ENCODE measurements at regions not wholly inside any gene's neighbourhood (a gene's known extent, or its start where the extent isn't known, plus 50 kb on each side); places are given as distances from the start of the nearest gene placed in this dataset.
"Not testable (repeated sequence)": the region's sequence is repeated elsewhere in the genome, so short reads cannot be mapped to it uniquely, and the experiment has no call there.

GRCh38 chr5:135745897-135746500 is 88.5 kb upstream of the SLC25A48 start:
- no peak for DNase-seq (ENCODE audit: low spot score)
- TF ChIP-seq, protein P1, sequence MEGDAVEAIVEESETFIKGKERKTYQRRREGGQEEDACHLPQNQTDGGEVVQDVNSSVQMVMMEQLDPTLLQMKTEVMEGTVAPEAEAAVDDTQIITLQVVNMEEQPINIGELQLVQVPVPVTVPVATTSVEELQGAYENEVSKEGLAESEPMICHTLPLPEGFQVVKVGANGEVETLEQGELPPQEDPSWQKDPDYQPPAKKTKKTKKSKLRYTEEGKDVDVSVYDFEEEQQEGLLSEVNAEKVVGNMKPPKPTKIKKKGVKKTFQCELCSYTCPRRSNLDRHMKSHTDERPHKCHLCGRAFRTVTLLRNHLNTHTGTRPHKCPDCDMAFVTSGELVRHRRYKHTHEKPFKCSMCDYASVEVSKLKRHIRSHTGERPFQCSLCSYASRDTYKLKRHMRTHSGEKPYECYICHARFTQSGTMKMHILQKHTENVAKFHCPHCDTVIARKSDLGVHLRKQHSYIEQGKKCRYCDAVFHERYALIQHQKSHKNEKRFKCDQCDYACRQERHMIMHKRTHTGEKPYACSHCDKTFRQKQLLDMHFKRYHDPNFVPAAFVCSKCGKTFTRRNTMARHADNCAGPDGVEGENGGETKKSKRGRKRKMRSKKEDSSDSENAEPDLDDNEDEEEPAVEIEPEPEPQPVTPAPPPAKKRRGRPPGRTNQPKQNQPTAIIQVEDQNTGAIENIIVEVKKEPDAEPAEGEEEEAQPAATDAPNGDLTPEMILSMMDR (IDR thresholded peaks at IDR 0.05; ENCODE audit: extremely low read depth, insufficient read depth, missing control alignments) = no peak
- in situ Hi-C loops (cut with MboI; ENCODE audit: low pct_unique_long_range_greater_than_20kb, low sequenced_read_pairs, unreplicated experiment) = no loop called here

GRCh38 chr5:135743705-135744411 is 90.6 kb upstream of the SLC25A48 start:
- TF ChIP-seq, protein P1 (IDR thresholded peaks at IDR 0.05; ENCODE audit: extremely low read depth, insufficient read depth, missing control alignments) = no peak
- in situ Hi-C loops (cut with MboI; ENCODE audit: low pct_unique_long_range_greater_than_20kb, low sequenced_read_pairs, unreplicated experiment) = no loop called here
- no peak for DNase-seq (ENCODE audit: low spot score)

DNA sequence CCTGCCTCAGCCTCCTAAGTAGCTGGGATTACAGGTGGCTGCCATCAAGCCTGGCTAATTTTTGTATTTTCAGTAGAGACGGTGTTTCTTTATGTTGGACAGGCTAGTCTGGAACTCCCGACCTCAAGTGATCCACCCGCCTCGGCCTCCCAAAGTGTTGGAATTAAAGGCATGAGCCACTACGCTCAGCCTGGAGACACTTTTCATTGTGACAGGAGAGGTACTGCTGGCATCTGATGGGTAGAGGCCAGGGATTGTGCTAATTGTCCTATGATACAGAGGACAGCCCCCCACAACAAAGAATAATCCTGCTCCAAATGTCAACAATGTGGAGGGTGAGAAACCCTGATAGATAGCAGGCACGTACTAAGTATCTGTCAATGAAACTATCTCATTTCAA is 91.3 kb upstream of the SLC25A48 start:
- in situ Hi-C loops (cut with MboI; ENCODE audit: low pct_unique_long_range_greater_than_20kb, low sequenced_read_pairs, unreplicated experiment) = no loop called here
- TF ChIP-seq, protein P1 (IDR thresholded peaks at IDR 0.05; ENCODE audit: extremely low read depth, insufficient read depth, missing control alignments) = no peak

DNA sequence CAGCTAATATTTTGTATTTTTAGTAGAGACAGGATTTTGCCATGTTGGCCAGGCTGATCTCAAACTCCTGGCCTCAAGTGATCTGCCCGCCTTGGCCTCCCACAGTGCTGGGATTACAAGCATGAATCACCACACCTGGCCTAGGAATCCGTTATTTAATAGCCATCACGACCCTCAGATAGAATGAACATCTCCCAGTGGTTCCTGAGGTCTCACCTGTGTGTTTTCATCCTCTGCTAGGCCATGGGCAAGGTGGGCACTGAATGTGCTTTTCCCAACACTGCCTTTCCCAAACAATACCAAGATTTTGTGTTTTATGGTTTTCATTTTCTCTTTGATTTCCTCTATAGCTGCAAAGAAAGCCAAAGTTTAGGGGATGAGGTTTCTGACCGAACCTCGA is 92.2 kb upstream of the SLC25A48 start:
- in situ Hi-C loops (cut with MboI; ENCODE audit: low pct_unique_long_range_greater_than_20kb, low sequenced_read_pairs, unreplicated experiment); DNase-seq (ENCODE audit: low spot score): not testable (repeated sequence)

More for the DNA sequence above, 91.3 kb upstream of the SLC25A48 start:
- DNase-seq (ENCODE audit: low spot score) = no peak

DNA sequence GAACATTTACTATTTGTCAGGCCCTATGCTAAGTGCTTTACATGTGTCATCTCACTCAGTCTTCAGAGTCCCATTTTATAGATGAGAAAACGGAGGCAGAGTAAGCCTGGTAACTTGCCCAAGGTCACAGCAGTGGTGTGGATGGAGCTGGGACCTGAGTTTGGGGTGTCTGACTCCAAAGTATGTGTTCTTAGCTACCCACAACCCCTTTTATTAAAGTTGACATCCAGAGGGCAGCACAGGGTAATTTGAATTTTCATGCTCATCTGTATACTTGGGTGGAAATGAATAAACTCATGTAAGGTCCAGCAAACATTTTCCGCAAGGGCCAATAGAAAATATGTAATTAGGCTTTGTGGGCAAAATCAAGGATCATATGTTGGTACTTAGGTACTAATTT is 93.4 kb upstream of the SLC25A48 start:
- TF ChIP-seq, protein P1 (IDR thresholded peaks at IDR 0.05; ENCODE audit: extremely low read depth, insufficient read depth, missing control alignments) = no peak
- DNase-seq (ENCODE audit: low spot score) = no peak
- in situ Hi-C loops (cut with MboI; ENCODE audit: low pct_unique_long_range_greater_than_20kb, low sequenced_read_pairs, unreplicated experiment) = no loop called here

DNA sequence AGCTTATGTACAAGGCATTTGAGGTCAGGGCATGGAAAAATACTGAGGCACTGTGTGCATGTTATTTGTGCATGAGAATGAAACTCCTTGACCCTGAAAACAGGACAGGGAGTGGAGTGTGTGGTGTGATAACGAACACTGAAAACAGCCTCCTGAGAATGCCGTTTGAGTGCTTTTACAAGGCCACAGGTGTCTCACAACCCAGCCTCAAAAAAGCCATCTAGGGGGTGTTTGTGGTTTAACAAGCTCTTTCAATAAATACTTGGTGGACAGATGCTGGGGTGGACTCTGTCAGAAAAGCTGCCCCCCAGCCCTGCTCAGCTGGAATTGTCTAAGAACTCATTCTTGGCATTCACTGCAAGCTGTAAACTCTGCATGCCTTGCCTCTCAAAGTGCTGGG is 94.0 kb upstream of the SLC25A48 start:
- TF ChIP-seq, protein P1 (IDR thresholded peaks at IDR 0.05; ENCODE audit: extremely low read depth, insufficient read depth, missing control alignments) = no peak
- in situ Hi-C loops (cut with MboI; ENCODE audit: low pct_unique_long_range_greater_than_20kb, low sequenced_read_pairs, unreplicated experiment) = no loop called here
- no peak for DNase-seq (ENCODE audit: low spot score)

- DNase-seq (ENCODE audit: low spot score) = no peak
- TF ChIP-seq, protein P1 (IDR thresholded peaks at IDR 0.05; ENCODE audit: extremely low read depth, insufficient read depth, missing control alignments) = no peak
- in situ Hi-C loops (cut with MboI; ENCODE audit: low pct_unique_long_range_greater_than_20kb, low sequenced_read_pairs, unreplicated experiment) = no loop called here
Observed at GRCh38 chr5:135739383-135739981, 95.0 kb upstream of the SLC25A48 start.

Data from GM13977 (cell line).